DOHH2 (cell line): ENCODE measurements at regions not wholly inside any gene's neighbourhood (a gene's known extent, or its start where the extent isn't known, plus 50 kb on each side); places are given as distances from the start of the nearest gene placed in this dataset.

Experiments
- EZH2phosphoT487 ChIP-seq: fragments of 200-600 bp; sonication (generic); IDR thresholded peaks from 2 replicates; pipeline ENCODE4 v1.6.1; 2017; ENCODE audit warnings: borderline replicate concordance, mild to moderate bottlenecking, antibody characterized with exemption, low read length, moderate library complexity, mixed read lengths
- TF ChIP-seq, protein P1 (sequence below): fragments of 200-600 bp; sonication (generic); IDR thresholded peaks from one replicate; pipeline ENCODE4 v1.5.1; 2014; ENCODE audit warnings: antibody characterized with exemption, mild to moderate bottlenecking, low read depth, low read length; ENCODE audit not compliant: poor library complexity, severe bottlenecking

- TF ChIP-seq, protein P1, sequence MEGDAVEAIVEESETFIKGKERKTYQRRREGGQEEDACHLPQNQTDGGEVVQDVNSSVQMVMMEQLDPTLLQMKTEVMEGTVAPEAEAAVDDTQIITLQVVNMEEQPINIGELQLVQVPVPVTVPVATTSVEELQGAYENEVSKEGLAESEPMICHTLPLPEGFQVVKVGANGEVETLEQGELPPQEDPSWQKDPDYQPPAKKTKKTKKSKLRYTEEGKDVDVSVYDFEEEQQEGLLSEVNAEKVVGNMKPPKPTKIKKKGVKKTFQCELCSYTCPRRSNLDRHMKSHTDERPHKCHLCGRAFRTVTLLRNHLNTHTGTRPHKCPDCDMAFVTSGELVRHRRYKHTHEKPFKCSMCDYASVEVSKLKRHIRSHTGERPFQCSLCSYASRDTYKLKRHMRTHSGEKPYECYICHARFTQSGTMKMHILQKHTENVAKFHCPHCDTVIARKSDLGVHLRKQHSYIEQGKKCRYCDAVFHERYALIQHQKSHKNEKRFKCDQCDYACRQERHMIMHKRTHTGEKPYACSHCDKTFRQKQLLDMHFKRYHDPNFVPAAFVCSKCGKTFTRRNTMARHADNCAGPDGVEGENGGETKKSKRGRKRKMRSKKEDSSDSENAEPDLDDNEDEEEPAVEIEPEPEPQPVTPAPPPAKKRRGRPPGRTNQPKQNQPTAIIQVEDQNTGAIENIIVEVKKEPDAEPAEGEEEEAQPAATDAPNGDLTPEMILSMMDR: no peak
- no peak for TF ChIP-seq EZH2phosphoT487
These were observed 198.9 kb downstream of the NXNL2 start for GRCh38 chr9:88733651-88734421.
